Nephron progenitor cell (in vitro differentiated cells): ENCODE measurements at regions not wholly inside any gene's neighbourhood (a gene's known extent, or its start where the extent isn't known, plus 50 kb on each side); places are given as distances from the start of the nearest gene placed in this dataset.

Experiments
- DNase-seq: peaks from one replicate; pipeline ENCODE4 v3.0.0; 2021
- H3K27ac Mint-ChIP-seq: 2 replicates; pipeline ENCODE4 v1.8.0; 2021; ENCODE audit warnings: mild to moderate bottlenecking, moderate library complexity, mixed read lengths
- H3K27me3 Mint-ChIP-seq: 2 replicates; pipeline ENCODE4 v1.8.0; 2021; ENCODE audit warnings: mild to moderate bottlenecking, low read depth, mixed read lengths; ENCODE audit not compliant: poor library complexity
- H3K36me3 Mint-ChIP-seq: 2 replicates; pipeline ENCODE4 v1.8.0; 2021; ENCODE audit warnings: low read depth, mixed read lengths
- H3K4me1 Mint-ChIP-seq: 2 replicates; pipeline ENCODE4 v1.8.0; 2021; ENCODE audit warnings: mixed read lengths
- H3K4me3 Mint-ChIP-seq: 2 replicates; pipeline ENCODE4 v1.8.0; 2021; ENCODE audit warnings: mild to moderate bottlenecking, moderate library complexity, mixed read lengths
- H3K9me3 Mint-ChIP-seq: 2 replicates; pipeline ENCODE4 v1.8.0; 2021; ENCODE audit warnings: mild to moderate bottlenecking, moderate library complexity, mixed read lengths
- TF ChIP-seq, protein P1 (sequence below): fragments of 200-600 bp; sonication (generic); IDR thresholded peaks from 2 replicates; pipeline ENCODE4 v1.5.0; 2021; ENCODE audit warnings: antibody characterized with exemption

DNA sequence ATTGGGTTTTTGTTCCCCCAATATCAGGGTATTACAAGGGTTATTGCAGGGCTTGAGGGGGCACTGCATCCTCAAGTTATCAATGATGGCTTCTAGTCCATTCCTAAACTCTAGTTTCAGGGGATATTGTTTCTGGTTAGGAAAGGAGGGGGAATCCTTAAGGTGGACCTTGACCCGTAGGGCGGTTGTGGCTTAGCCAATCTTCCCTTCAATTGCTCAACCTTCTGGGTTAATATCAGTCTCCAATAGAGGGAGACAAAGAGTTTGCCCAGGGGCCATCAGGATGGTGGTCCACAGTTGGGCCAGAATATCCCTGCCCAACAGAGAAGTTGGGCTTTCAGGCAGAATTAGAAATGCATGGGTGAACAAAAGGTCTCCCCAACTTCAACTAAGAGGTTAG, 214.9 kb downstream of the BCHE start:
- H3K36me3 Mint-ChIP-seq, result no peaks in the 10 kb centered on the region
- no peak overlapping the region for H3K27ac Mint-ChIP-seq
- peaks cover 5% of the 10 kb centered on the region for H3K9me3 Mint-ChIP-seq
- TF ChIP-seq, protein P1, sequence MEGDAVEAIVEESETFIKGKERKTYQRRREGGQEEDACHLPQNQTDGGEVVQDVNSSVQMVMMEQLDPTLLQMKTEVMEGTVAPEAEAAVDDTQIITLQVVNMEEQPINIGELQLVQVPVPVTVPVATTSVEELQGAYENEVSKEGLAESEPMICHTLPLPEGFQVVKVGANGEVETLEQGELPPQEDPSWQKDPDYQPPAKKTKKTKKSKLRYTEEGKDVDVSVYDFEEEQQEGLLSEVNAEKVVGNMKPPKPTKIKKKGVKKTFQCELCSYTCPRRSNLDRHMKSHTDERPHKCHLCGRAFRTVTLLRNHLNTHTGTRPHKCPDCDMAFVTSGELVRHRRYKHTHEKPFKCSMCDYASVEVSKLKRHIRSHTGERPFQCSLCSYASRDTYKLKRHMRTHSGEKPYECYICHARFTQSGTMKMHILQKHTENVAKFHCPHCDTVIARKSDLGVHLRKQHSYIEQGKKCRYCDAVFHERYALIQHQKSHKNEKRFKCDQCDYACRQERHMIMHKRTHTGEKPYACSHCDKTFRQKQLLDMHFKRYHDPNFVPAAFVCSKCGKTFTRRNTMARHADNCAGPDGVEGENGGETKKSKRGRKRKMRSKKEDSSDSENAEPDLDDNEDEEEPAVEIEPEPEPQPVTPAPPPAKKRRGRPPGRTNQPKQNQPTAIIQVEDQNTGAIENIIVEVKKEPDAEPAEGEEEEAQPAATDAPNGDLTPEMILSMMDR, result no peak
- no peak overlapping the region for H3K4me3 Mint-ChIP-seq
- no peaks in the 10 kb centered on the region for H3K4me1 Mint-ChIP-seq
- no peaks in the 10 kb centered on the region for H3K27me3 Mint-ChIP-seq
- no peak for DNase-seq

DNA sequence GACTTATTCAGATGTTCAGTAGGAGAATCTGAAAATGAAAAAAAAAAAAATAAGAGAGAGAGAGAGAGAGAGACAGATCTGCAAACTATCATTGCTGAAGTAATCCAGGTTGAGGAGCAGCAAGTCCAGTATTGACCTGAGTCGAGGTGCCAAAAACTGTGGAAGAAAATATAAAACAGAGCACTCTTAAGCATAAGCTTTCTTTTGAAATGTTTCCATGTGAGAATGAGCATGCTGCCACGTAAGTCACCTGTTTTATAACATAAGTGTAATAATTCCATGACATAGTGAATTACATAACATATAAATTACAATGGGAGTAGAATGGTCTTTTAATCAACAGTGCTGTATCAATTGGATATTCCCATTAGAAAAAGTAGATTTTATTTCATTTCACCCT, 218.2 kb downstream of the BCHE start:
- Mint-ChIP-seq H3K4me1 (no peaks in the 10 kb centered on the region), H3K4me3 (no peak overlapping the region), H3K36me3 (no peaks in the 10 kb centered on the region), H3K9me3 (peaks cover 5% of the 10 kb centered on the region), H3K27ac (no peak overlapping the region), H3K27me3 (no peaks in the 10 kb centered on the region)
- no peak for DNase-seq
- TF ChIP-seq, protein P1, result no peak

DNA sequence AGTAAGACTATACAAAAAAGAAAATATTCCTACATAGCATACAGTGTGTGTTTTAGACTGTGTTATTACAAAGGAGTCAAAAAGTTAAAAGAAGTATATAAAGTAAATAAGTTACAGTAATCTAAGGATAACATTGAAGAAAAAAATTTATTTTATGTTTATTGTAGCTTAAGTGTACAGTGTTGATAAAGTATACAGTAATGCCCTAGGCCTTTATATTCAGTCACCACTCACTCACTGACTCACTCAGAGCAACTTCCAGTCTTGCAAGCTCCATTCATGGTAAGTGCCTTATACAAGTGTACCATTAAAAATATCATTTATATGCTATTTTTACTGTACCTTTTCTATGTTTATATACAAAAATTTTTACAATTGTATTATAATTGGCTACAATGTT, 220.1 kb downstream of the BCHE start:
- TF ChIP-seq, protein P1, result no peak
- Mint-ChIP-seq H3K4me1 (no peaks in the 10 kb centered on the region), H3K27me3 (no peaks in the 10 kb centered on the region), H3K4me3 (no peak overlapping the region), H3K27ac (no peak overlapping the region), H3K36me3 (no peaks in the 10 kb centered on the region), H3K9me3 (no peaks in the 10 kb centered on the region)
- DNase-seq, result no peak

DNA sequence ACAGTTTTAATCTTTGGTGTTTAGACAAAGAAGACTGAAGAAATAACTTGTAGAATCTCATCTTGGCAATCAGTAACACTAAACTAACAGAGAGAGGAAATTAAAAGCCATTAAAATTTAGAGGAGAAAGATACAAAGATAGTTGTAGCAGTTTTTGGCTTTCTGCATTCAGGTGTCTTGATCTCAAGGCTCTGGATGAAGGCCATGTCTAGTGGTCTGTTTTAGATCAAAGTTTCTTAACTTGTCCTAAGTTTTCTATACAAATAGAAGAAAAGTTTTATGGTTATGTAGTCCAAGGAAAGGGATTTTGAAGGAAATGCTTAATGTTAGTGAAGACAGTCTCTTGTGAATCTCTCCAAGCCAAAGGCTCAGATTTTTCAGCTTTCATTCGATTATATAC, 222.9 kb downstream of the BCHE start:
- Mint-ChIP-seq H3K4me1 (no peaks in the 10 kb centered on the region), H3K36me3 (no peaks in the 10 kb centered on the region), H3K27me3 (no peaks in the 10 kb centered on the region), H3K27ac (no peak overlapping the region), H3K9me3 (no peaks in the 10 kb centered on the region), H3K4me3 (no peak overlapping the region)
- TF ChIP-seq, protein P1, result no peak
- no peak for DNase-seq

DNA sequence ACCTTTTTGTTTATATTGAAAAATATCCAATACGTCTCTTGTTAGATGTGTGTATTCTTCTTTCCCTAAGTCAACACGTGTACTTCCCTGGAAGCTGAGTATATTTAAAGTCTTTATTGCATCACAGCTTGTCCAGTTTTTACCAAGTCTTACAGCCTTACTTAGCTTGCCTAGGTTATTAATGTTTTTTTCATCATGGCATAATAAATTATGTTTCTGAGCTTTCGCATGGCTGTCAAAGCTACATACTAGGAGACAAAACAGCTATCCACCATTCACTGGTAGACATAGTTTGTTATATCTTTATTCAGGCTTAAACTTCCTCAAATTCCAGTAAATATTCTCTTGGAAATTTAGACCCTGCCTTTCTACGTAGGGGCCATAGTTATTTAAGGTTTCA, 224.2 kb downstream of the BCHE start:
- H3K27ac Mint-ChIP-seq, result no peak overlapping the region
- no peaks in the 10 kb centered on the region for H3K27me3 Mint-ChIP-seq
- TF ChIP-seq, protein P1, result no peak
- H3K4me3 Mint-ChIP-seq, result no peak overlapping the region
- no peaks in the 10 kb centered on the region for H3K4me1 Mint-ChIP-seq
- H3K36me3 Mint-ChIP-seq, result no peaks in the 10 kb centered on the region
- no peaks in the 10 kb centered on the region for H3K9me3 Mint-ChIP-seq
- DNase-seq, result no peak

DNA sequence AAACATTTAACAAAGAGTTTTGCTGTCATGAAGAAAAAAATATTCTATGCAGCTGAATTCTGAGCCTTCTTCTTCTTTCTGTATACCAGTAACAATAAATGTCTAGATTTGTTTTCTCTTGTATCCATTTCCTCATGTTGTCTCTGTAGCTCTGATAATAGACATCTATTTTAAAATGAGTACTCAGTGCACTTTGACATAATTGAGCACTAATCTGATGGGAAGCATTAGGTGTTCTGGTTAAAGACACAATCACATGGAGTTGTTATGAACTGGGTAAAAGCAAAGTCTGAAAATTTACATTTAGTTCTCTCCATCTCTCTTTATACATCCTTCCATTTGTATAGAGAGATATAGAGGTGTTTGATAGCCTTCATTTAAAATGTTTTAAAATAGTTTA, 230.0 kb downstream of the BCHE start:
- TF ChIP-seq, protein P1, result no peak
- Mint-ChIP-seq H3K36me3 (no peaks in the 10 kb centered on the region), H3K4me1 (no peaks in the 10 kb centered on the region)

More for the DNA sequence above, 230.0 kb downstream of the BCHE start:
- Mint-ChIP-seq H3K4me3 (no peak overlapping the region), H3K9me3 (no peaks in the 10 kb centered on the region), H3K27ac (no peak overlapping the region), H3K27me3 (no peaks in the 10 kb centered on the region)
- no peak for DNase-seq
